ENCODE measurements at regions not wholly inside any gene's neighbourhood (a gene's known extent, or its start where the extent isn't known, plus 50 kb on each side); places are given as distances from the start of the nearest gene placed in this dataset.

DNA sequence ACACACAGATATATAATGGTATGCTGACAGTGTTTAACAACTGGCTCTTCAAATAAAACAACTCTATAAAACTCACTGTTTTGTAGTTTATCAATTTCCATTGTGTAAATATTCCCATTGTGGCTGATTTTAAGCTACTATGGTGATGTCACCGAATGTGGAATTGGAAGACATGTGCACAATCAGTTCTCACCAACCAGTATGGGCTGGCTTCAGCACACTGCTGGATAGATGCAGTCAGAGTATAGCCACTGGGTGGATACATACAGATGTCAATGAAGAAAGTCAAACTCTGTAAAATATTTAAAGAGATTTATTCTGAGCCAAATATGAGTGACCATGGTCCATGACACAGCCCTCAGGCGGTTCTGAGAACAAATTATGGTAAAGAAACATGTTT lies 475.9 kb upstream of the SMARCA2 start:
- TF ChIP-seq POLR2AphosphoS5 (IDR thresholded peaks at IDR 0.05; ENCODE audit: borderline replicate concordance, low read depth, low read length) = no peak
- TF ChIP-seq EZH2 (IDR thresholded peaks at IDR 0.05) = no peak
- TF ChIP-seq FOXP2 (optimal IDR thresholded peaks at IDR 0.05; ENCODE audit: control extremely low read depth, extremely low read length, insufficient read depth) = no peak
